D721Med (cell line): ENCODE measurements at regions not wholly inside any gene's neighbourhood (a gene's known extent, or its start where the extent isn't known, plus 50 kb on each side); places are given as distances from the start of the nearest gene placed in this dataset.

Source experiments
- DNase-seq: peaks from one replicate; pipeline ENCODE4 v3.0.0; 2011; ENCODE audit warnings: low spot score; ENCODE audit not compliant: insufficient read length
- FAIRE-seq: peaks from 2 replicates; lab custom pipeline; 2011; peaks lifted over from hg19 to GRCh38; lab: Jason Lieb, UNC
- TF ChIP-seq, protein P1 (sequence below): IDR thresholded peaks from 2 replicates; pipeline ENCODE4 v1.5.1; 2012; ENCODE audit warnings: mild to moderate bottlenecking, control low read depth; ENCODE audit not compliant: insufficient read depth; ENCODE audit errors: missing control alignments

DNA sequence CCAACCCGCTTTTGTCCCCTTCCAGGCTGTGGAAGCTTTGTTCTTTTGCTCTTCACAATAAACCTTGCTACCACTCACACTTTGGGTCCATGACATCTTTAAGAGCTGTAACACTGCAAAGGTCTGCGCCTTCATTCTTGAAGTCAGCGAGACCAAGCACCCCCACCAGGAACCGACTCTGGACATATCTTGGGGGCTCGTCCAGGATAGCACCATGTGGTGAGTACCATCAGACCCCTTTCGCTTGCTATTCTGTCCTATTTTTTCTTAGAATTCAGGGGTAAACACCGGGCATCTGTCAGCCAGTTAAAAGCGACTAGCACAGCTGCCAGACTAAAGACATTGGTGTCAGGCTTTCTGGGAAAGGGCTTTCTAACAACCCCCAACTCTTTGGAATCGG is 137.6 kb upstream of the PPFIA2 start:
- TF ChIP-seq, protein P1, sequence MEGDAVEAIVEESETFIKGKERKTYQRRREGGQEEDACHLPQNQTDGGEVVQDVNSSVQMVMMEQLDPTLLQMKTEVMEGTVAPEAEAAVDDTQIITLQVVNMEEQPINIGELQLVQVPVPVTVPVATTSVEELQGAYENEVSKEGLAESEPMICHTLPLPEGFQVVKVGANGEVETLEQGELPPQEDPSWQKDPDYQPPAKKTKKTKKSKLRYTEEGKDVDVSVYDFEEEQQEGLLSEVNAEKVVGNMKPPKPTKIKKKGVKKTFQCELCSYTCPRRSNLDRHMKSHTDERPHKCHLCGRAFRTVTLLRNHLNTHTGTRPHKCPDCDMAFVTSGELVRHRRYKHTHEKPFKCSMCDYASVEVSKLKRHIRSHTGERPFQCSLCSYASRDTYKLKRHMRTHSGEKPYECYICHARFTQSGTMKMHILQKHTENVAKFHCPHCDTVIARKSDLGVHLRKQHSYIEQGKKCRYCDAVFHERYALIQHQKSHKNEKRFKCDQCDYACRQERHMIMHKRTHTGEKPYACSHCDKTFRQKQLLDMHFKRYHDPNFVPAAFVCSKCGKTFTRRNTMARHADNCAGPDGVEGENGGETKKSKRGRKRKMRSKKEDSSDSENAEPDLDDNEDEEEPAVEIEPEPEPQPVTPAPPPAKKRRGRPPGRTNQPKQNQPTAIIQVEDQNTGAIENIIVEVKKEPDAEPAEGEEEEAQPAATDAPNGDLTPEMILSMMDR: no peak
- FAIRE-seq (no peak), DNase-seq (no peak)

DNA sequence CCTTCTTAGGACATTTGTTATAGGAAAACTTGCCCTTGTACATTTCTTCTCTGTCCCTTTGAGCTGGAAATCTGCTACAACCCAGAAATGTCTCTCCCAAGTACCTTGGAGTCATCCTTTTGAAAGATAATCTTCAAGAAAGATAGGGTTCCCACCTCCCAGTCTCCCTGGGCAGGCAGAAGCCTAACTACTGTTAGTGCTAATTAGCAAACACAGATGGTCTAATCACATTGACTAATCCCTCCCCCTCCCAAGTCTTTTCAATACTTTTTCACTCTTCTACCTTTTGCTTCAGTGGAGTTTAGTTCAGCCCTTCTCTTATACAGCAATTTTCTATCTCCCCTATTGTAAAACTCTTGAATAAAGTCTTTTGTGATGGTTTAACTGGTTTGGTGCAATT is 129.8 kb upstream of the PPFIA2 start:
- DNase-seq: peak; percentile 51
- no peak for FAIRE-seq
- TF ChIP-seq, protein P1: no peak

DNA sequence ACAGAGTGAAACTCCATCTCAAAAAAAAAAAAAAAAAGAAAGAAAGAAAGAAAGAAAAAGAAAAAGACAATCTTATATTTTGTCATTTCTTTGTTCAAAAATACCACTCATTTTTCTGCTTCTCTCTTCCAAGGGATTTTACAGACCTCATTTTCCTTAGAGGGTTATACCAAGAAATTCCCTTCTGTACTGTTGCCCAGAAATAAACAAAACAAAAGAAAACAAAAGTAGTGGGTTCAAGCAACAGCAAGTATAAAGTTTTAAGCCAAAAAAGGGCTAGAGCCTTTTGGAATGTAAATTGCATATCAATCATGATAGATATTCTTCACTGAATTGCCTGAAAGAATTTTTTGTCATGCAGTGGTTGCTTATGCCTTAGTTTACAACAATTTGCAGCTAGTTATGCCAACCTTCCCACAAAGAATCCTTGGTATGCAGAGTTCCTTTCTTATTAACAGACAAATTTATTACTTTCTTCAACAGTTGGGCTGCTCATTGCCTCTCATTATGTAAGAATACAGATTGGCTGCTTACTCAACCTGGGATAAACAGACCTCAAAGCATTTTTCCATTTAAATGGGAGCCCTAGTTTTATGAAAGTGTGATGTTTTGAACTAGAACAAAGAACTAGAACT is 129.1 kb upstream of the PPFIA2 start:
- FAIRE-seq: no peak
- TF ChIP-seq, protein P1: no peak

DNA sequence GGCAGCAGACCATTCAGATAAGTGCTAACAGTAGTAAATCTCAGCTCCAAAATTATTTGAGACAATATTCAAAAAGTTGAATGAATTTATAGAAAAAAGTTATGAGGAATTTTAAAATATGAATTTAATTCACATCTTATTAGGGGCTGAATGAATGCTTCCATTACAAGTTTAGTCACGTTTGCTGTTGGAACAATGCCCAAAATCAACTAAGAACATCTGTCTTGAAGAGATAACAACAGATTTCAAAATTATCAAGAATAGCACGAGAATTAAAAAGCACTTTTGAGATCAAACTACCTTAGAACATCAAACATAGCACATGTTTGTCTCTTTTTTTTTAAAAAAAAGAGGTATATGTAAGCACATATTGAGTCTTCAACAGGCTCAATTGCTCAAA is 115.4 kb upstream of the PPFIA2 start:
- TF ChIP-seq, protein P1: no peak
- FAIRE-seq (peak; percentile 73), DNase-seq (no peak)

More for the DNA sequence above, 129.1 kb upstream of the PPFIA2 start:
- DNase-seq: no peak

DNA sequence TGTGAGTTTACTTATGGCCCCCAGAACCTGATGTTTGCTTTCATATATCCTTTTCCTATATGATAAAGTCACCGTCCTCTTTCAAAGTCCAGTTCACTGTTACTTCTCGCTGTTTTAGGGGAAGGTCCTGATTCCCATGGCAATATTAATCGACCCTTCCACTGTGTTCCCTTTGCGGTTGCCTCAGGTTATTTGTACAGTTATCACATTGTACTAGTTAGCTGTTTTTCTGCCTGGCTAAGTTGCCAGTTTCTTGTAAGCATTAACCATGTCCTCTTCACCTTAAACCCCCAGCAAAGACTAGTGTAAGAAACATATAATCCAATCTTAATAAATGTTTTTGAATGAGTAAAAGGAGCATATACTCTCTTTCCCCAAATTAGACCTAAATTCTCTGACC is 115.0 kb upstream of the PPFIA2 start:
- DNase-seq (no peak), FAIRE-seq (peak; percentile 29)
- TF ChIP-seq, protein P1: no peak

DNA sequence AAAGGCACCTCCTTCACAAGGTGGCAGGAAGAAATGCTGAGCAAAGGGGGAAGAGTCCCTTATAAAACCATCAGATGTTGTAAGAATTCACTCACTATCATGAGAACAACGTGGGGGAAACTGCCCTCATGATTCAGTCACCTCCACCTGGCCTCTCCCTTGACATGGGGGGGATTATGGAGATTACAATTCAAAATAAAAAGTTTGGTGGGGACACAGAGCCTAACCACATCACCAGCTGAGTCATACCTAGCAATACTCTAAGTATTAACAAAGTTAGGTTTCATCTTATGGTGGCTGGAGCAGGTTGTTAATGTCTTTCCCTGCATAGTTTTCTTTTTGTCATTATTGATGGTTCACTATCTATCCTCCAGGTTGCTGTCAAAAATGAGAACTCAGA is 113.2 kb upstream of the PPFIA2 start:
- TF ChIP-seq, protein P1: no peak
- DNase-seq: no peak
- no peak for FAIRE-seq

DNA sequence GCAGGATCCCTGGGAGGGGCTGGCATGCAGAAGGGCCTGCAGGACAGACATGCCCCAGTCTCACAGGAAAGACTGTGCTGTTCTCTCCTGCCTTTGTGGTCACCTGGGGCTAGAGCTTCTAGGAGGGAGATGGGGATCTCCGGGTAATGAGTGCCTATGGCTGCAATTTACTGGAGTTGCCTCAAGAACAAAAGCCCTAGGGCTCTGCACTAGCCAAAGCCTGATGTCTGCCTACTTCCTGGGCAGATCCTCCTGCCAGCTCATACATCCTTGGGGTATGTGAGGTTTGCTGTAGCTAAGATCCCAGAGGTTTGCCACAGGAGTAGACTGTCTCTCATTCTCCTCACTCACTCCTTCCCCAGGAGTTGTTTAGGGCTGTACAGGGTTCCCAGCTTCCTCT is 106.9 kb upstream of the PPFIA2 start:
- DNase-seq: no peak
- FAIRE-seq: no peak
- TF ChIP-seq, protein P1: no peak
